ENCODE measurements at regions not wholly inside any gene's neighbourhood (a gene's known extent, or its start where the extent isn't known, plus 50 kb on each side); places are given as distances from the start of the nearest gene placed in this dataset.

DNA sequence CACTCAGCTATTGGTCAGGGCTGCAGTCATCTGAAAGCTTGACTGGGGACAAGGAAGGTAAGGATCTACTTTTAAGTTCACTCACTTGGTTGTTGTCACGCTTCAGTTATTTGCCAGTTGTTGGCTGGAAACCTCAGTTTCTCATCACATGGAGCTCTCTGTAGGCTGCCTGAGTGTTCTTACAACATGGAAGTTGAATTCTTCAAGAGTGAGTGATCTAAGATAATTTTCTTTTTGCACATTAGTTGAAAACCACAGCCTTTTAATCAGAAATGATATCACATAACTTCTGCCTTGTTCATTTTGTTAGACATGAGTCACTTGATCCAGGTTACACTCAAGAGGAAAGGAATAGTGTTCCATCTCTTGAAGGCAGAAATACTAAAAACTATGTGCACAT lies 552.7 kb downstream of the RAPGEF2 start:
- WGBS, 2 experiments (ENCODE audit: extremely low coverage in 1 of 2, insufficient coverage in 1 of 2, insufficient read length in 1 of 2, insufficient replicate concordance in 2 of 2, low coverage in 1 of 2, low lambda C conversion rate in 2 of 2, missing lambda C conversion rate in 1 of 2) = 32% methylated on average over 1 of the region's 1 CpG; no CpG with 5 or more reads in 1 of the 2 experiments
- H2BK15ac ChIP-seq (ENCODE audit: low read length) = no peak overlapping the region
- CTCF ChIA-PET (ENCODE audit: partially characterized antibody) = no interaction called here
- DNase-seq (ENCODE audit: low read depth in 1 of 2, low spot score in 2 of 2) (no peak), FAIRE-seq (no peak)
- H4K8ac ChIP-seq (ENCODE audit: extremely low read depth, insufficient read depth, low read length) = no peak overlapping the region
- no peak overlapping the region for H2BK5ac ChIP-seq (ENCODE audit: low read depth, low read length)
- H3K79me2 ChIP-seq (ENCODE audit: control insufficient read depth in 1 of 2, insufficient read depth in 2 of 2, low read length in 2 of 2) = no peaks in the 10 kb centered on the region
- H2AK5ac ChIP-seq (ENCODE audit: low read depth, low read length) = no peak overlapping the region
- POLR2A ChIA-PET (ENCODE audit: partially characterized antibody) = no interaction called here
- H3K56ac ChIP-seq (replicated peaks; ENCODE audit: insufficient read length, low read depth, low read length) = no peak overlapping the region
- no peak overlapping the region for H3K27ac ChIP-seq (ENCODE audit: low read depth, low read length)
- H3K23me2 ChIP-seq (ENCODE audit: low read depth, low read length) = no peaks in the 10 kb centered on the region
- H4K20me1 ChIP-seq (replicated peaks in 1 of 2; ENCODE audit: control insufficient read depth in 1 of 2, insufficient read depth in 2 of 2, low read length in 2 of 2) = no peaks in the 10 kb centered on the region
- no peak overlapping the region for H3K18ac ChIP-seq (ENCODE audit: extremely low read depth, low read length)
- H3K9me3 ChIP-seq (ENCODE audit: insufficient read depth in 2 of 2, low read depth in 1 of 2, low read length in 1 of 2) = no peaks in the 10 kb centered on the region
- no peak overlapping the region for H3K4ac ChIP-seq (replicated peaks; ENCODE audit: insufficient read length, low read depth, low read length)
- H3K4me3 ChIP-seq (ENCODE audit: extremely low read depth in 1 of 4, insufficient read depth in 2 of 4, low read depth in 3 of 4, low read length in 4 of 4) = no peak overlapping the region
- H4K91ac ChIP-seq (replicated peaks; ENCODE audit: insufficient read length, low read length) = no peak overlapping the region
- no peak overlapping the region for H3K9ac ChIP-seq (replicated peaks in 1 of 4; ENCODE audit: extremely low read depth in 1 of 4, low read depth in 3 of 4, low read length in 3 of 4)
- no peak overlapping the region for H2BK120ac ChIP-seq (replicated peaks; ENCODE audit: low read depth, low read length)
- no peak overlapping the region for H2BK20ac ChIP-seq (ENCODE audit: low read length)
- no peak overlapping the region for H3K4me2 ChIP-seq (ENCODE audit: insufficient read depth in 1 of 2, low read depth in 2 of 2, low read length in 2 of 2)
- H4K5ac ChIP-seq (ENCODE audit: insufficient read length, low read depth, low read length) = no peak overlapping the region
- H3K14ac ChIP-seq (ENCODE audit: insufficient read length) = no peak overlapping the region
- no peak overlapping the region for H2BK12ac ChIP-seq (ENCODE audit: low read depth, low read length)
- H3K23ac ChIP-seq (ENCODE audit: insufficient read length) = no peak overlapping the region
- no peaks in the 10 kb centered on the region for H3K27me3 ChIP-seq (replicated peaks in 1 of 4; ENCODE audit: control insufficient read depth in 3 of 4, extremely low read depth in 1 of 4, insufficient read depth in 3 of 4, low read length in 3 of 4)
- no peaks in the 10 kb centered on the region for H3K36me3 ChIP-seq (ENCODE audit: control insufficient read depth in 2 of 4, insufficient read depth in 4 of 4, low read length in 3 of 4)
- no peaks in the 10 kb centered on the region for H3K4me1 ChIP-seq (replicated peaks in 1 of 4; ENCODE audit: control insufficient read depth in 3 of 4, insufficient read depth in 4 of 4, low read length in 3 of 4)
- no peaks in the 10 kb centered on the region for H3K79me1 ChIP-seq (ENCODE audit: low read depth, low read length)
- no peak overlapping the region for H2AFZ ChIP-seq (ENCODE audit: low read length)
- TF ChIP-seq JUN (IDR thresholded peaks at IDR 0.05; ENCODE audit: low read depth, low read length) (no peak), SAP30 (IDR thresholded peaks at IDR 0.05; ENCODE audit: insufficient read depth, insufficient replicate concordance, low read length) (no peak), HDAC2 (IDR thresholded peaks at IDR 0.05; ENCODE audit: borderline replicate concordance in 1 of 2, low read depth in 2 of 2, low read length in 2 of 2) (no peak), YY1 (IDR thresholded peaks at IDR 0.05; ENCODE audit: low read depth, low read length) (no peak), BACH1 (IDR thresholded peaks at IDR 0.05; ENCODE audit: low read length) (no peak), CHD1 (IDR thresholded peaks at IDR 0.05; ENCODE audit: low read depth, low read length) (no peak), SIX5 (IDR thresholded peaks at IDR 0.05; ENCODE audit: low read depth, low read length) (no peak), CBX8 (IDR thresholded peaks at IDR 0.05; ENCODE audit: borderline replicate concordance, low read depth, low read length) (no peak), NRF1 (IDR thresholded peaks at IDR 0.05; ENCODE audit: low read depth, low read length) (no peak), CEBPB (IDR thresholded peaks at IDR 0.05; ENCODE audit: low read depth, low read length) (no peak), GABPA (IDR thresholded peaks at IDR 0.05; ENCODE audit: borderline replicate concordance, insufficient read depth, low read length) (no peak), POU5F1 (IDR thresholded peaks at IDR 0.05; ENCODE audit: low read depth, low read length) (no peak)
- TF ChIP-seq, protein P1, sequence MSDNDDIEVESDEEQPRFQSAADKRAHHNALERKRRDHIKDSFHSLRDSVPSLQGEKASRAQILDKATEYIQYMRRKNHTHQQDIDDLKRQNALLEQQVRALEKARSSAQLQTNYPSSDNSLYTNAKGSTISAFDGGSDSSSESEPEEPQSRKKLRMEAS (IDR thresholded peaks at IDR 0.05) = no peak

Measured in H1 (cell line).